MV-4-11 (cell line): ENCODE measurements at regions not wholly inside any gene's neighbourhood (a gene's known extent, or its start where the extent isn't known, plus 50 kb on each side); places are given as distances from the start of the nearest gene placed in this dataset.

Source experiments
- DNase-seq: peaks from one replicate; lab custom pipeline; 2025; lab: John Stamatoyannopoulos, UW

GRCh38 chr2:19747310-19748072 is 154.3 kb downstream of the TTC32 start:
- DNase-seq: no peak

- DNase-seq: no peak
Observed at GRCh38 chr2:19746611-19747309, 155.0 kb downstream of the TTC32 start.

- DNase-seq: no peak
Observed at GRCh38 chr2:19746137-19746600, 155.6 kb downstream of the TTC32 start.

GRCh38 chr2:19745318-19746136 is 156.3 kb downstream of the TTC32 start:
- DNase-seq: no peak

- no peak for DNase-seq
Observed at GRCh38 chr2:19744456-19745199, 157.2 kb downstream of the TTC32 start.

- DNase-seq: no peak
Observed at GRCh38 chr2:19743641-19744040, 158.1 kb downstream of the TTC32 start.

- DNase-seq: no peak
Observed at GRCh38 chr2:19742872-19743271, 158.9 kb downstream of the TTC32 start.

GRCh38 chr2:19739256-19739655 is 162.5 kb downstream of the TTC32 start:
- DNase-seq: no peak

GRCh38 chr2:19738707-19739106 is 163.1 kb downstream of the TTC32 start:
- no peak for DNase-seq

GRCh38 chr2:19736191-19736831 is 165.5 kb downstream of the TTC32 start:
- DNase-seq: no peak

GRCh38 chr2:19733951-19734425 is 167.8 kb downstream of the TTC32 start:
- DNase-seq: no peak

GRCh38 chr2:19733390-19733789 is 168.4 kb downstream of the TTC32 start:
- no peak for DNase-seq

GRCh38 chr2:19732255-19732654 is 169.5 kb downstream of the TTC32 start:
- no peak for DNase-seq

- no peak for DNase-seq
Observed at GRCh38 chr2:19731515-19731914, 170.3 kb downstream of the TTC32 start.

GRCh38 chr2:19731037-19731436 is 170.7 kb downstream of the TTC32 start:
- DNase-seq: no peak

GRCh38 chr2:19728125-19728524 is 173.7 kb downstream of the TTC32 start:
- DNase-seq: no peak

- DNase-seq: no peak
Observed at GRCh38 chr2:19725392-19725791, 176.4 kb downstream of the TTC32 start.

GRCh38 chr2:19723021-19723420 is 178.8 kb downstream of the TTC32 start:
- DNase-seq: no peak

- DNase-seq: no peak
Observed at GRCh38 chr2:19722531-19722971, 179.2 kb downstream of the TTC32 start.

- no peak for DNase-seq
Observed at GRCh38 chr2:19720306-19720705, 181.5 kb downstream of the TTC32 start.

- no peak for DNase-seq
Observed at GRCh38 chr2:19719540-19719939, 182.2 kb downstream of the TTC32 start.
